Muscle layer of duodenum (tissue), 2 donors: ENCODE measurements at regions not wholly inside any gene's neighbourhood (a gene's known extent, or its start where the extent isn't known, plus 50 kb on each side); places are given as distances from the start of the nearest gene placed in this dataset.
"Not testable (repeated sequence)": the region's sequence is repeated elsewhere in the genome, so short reads cannot be mapped to it uniquely, and the experiment has no call there.

Experiments used
- H3K27ac ChIP-seq: one replicate; pipeline ENCODE4 v1.7.0; 2013; ENCODE audit warnings: mild to moderate bottlenecking, low read length
- H3K27me3 ChIP-seq: one replicate; pipeline ENCODE4 v1.7.0; 2013; ENCODE audit warnings: low read depth, mild to moderate bottlenecking, control low read depth, low read length
- H3K36me3 ChIP-seq, 2 donors: one replicate each; pipeline ENCODE4 v1.7.0; 2013; ENCODE audit warnings: low read length in 2 of 2, control low read depth in 1 of 2, mild to moderate bottlenecking in 1 of 2; ENCODE audit not compliant: insufficient read depth in 2 of 2, control insufficient read depth in 1 of 2
- H3K4me1 ChIP-seq, 2 donors: one replicate each; pipeline ENCODE4 v1.7.0; 2013; ENCODE audit warnings: low read length in 2 of 2, mild to moderate bottlenecking in 2 of 2, control low read depth in 1 of 2, moderate library complexity in 1 of 2; ENCODE audit not compliant: insufficient read depth in 2 of 2, control insufficient read depth in 1 of 2
- H3K4me3 ChIP-seq, 2 donors: one replicate each; pipeline ENCODE4 v1.7.0; 2013; ENCODE audit warnings: low read length in 2 of 2, low read depth in 1 of 2, mild to moderate bottlenecking in 1 of 2
- H3K9me3 ChIP-seq, 2 donors: one replicate each; pipeline ENCODE4 v1.7.0; 2013; ENCODE audit warnings: low read length in 2 of 2, control low read depth in 1 of 2, mild to moderate bottlenecking in 1 of 2; ENCODE audit not compliant: control insufficient read depth in 1 of 2
- donor health status: healthy.

- not testable (repeated sequence) for H3K4me1 ChIP-seq, H3K4me3 ChIP-seq, H3K9me3 ChIP-seq
These were observed 655.0 kb upstream of the SGCD start for GRCh38 chr5:155672001-155672400.

GRCh38 chr5:155676967-155677366 lies 650.0 kb upstream of the SGCD start:
- Histone ChIP-seq H3K4me3 (no peak overlapping the region), H3K9me3 (peaks cover 0 to 14% of the 10 kb centered on the region in 2 donors), H3K27me3 (no peaks in the 10 kb centered on the region), H3K27ac (no peak overlapping the region), H3K36me3 (no peaks in the 10 kb centered on the region), H3K4me1 (no peaks in the 10 kb centered on the region)

More at GRCh38 chr5:155672001-155672400, 655.0 kb upstream of the SGCD start:
- H3K27me3 ChIP-seq, H3K36me3 ChIP-seq, H3K27ac ChIP-seq: not testable (repeated sequence)

- no peaks in the 10 kb centered on the region for H3K36me3 ChIP-seq
- H3K27ac ChIP-seq: no peak overlapping the region
- no peak overlapping the region for H3K4me3 ChIP-seq
- no peaks in the 10 kb centered on the region for H3K4me1 ChIP-seq
- no peaks in the 10 kb centered on the region for H3K27me3 ChIP-seq
- peaks cover 0 to 14% of the 10 kb centered on the region in 2 donors for H3K9me3 ChIP-seq
These were observed 648.6 kb upstream of the SGCD start for GRCh38 chr5:155678371-155678770.

- no peaks in the 10 kb centered on the region for H3K4me1 ChIP-seq
- no peak overlapping the region for H3K4me3 ChIP-seq
- H3K36me3 ChIP-seq: no peaks in the 10 kb centered on the region
- peaks cover 0 to 11% of the 10 kb centered on the region in 2 donors for H3K9me3 ChIP-seq
- no peak overlapping the region for H3K27ac ChIP-seq
- no peaks in the 10 kb centered on the region for H3K27me3 ChIP-seq
These were observed 647.4 kb upstream of the SGCD start for GRCh38 chr5:155679530-155679929.

GRCh38 chr5:155684417-155684816 lies 642.5 kb upstream of the SGCD start:
- no peak overlapping the region for H3K4me3 ChIP-seq
- H3K9me3 ChIP-seq: no peaks in the 10 kb centered on the region
- H3K27me3 ChIP-seq: no peaks in the 10 kb centered on the region
- H3K27ac ChIP-seq: no peak overlapping the region
- H3K36me3 ChIP-seq: no peaks in the 10 kb centered on the region
- no peaks in the 10 kb centered on the region for H3K4me1 ChIP-seq

GRCh38 chr5:155686131-155686530 lies 640.8 kb upstream of the SGCD start:
- Histone ChIP-seq H3K27ac (no peak overlapping the region), H3K4me1 (no peaks in the 10 kb centered on the region), H3K9me3 (no peaks in the 10 kb centered on the region), H3K36me3 (no peaks in the 10 kb centered on the region), H3K27me3 (no peaks in the 10 kb centered on the region), H3K4me3 (no peak overlapping the region)

- H3K4me1 ChIP-seq: no peaks in the 10 kb centered on the region
- no peak overlapping the region for H3K4me3 ChIP-seq
These were observed 637.6 kb upstream of the SGCD start for GRCh38 chr5:155689406-155689805.

GRCh38 chr5:155696362-155696761 lies 630.6 kb upstream of the SGCD start:
- Histone ChIP-seq H3K4me1 (no peaks in the 10 kb centered on the region), H3K9me3 (no peaks in the 10 kb centered on the region), H3K36me3 (no peaks in the 10 kb centered on the region), H3K4me3 (no peak overlapping the region), H3K27ac (no peak overlapping the region), H3K27me3 (no peaks in the 10 kb centered on the region)

More at GRCh38 chr5:155689406-155689805, 637.6 kb upstream of the SGCD start:
- no peak overlapping the region for H3K27ac ChIP-seq
- H3K36me3 ChIP-seq: no peaks in the 10 kb centered on the region
- H3K27me3 ChIP-seq: no peaks in the 10 kb centered on the region
- no peaks in the 10 kb centered on the region for H3K9me3 ChIP-seq

GRCh38 chr5:155697236-155697635 lies 629.7 kb upstream of the SGCD start:
- no peak overlapping the region for H3K27ac ChIP-seq
- no peaks in the 10 kb centered on the region for H3K4me1 ChIP-seq
- H3K9me3 ChIP-seq: no peaks in the 10 kb centered on the region
- no peak overlapping the region for H3K4me3 ChIP-seq
- no peaks in the 10 kb centered on the region for H3K36me3 ChIP-seq
- H3K27me3 ChIP-seq: no peaks in the 10 kb centered on the region

- Histone ChIP-seq H3K36me3 (no peaks in the 10 kb centered on the region), H3K27ac (no peak overlapping the region), H3K27me3 (no peaks in the 10 kb centered on the region), H3K9me3 (no peaks in the 10 kb centered on the region), H3K4me1 (no peaks in the 10 kb centered on the region), H3K4me3 (no peak overlapping the region)
These were observed 627.6 kb upstream of the SGCD start for GRCh38 chr5:155699385-155699784.

- no peaks in the 10 kb centered on the region for H3K4me1 ChIP-seq
- H3K36me3 ChIP-seq: no peaks in the 10 kb centered on the region
- H3K27me3 ChIP-seq: no peaks in the 10 kb centered on the region
- H3K27ac ChIP-seq: no peak overlapping the region
- no peak overlapping the region for H3K4me3 ChIP-seq
- no peaks in the 10 kb centered on the region for H3K9me3 ChIP-seq
These were observed 626.6 kb upstream of the SGCD start for GRCh38 chr5:155700333-155700732.

- no peak overlapping the region for H3K27ac ChIP-seq
- H3K36me3 ChIP-seq: no peaks in the 10 kb centered on the region
- H3K4me3 ChIP-seq: no peak overlapping the region
- H3K27me3 ChIP-seq: no peaks in the 10 kb centered on the region
- H3K9me3 ChIP-seq: no peaks in the 10 kb centered on the region
- H3K4me1 ChIP-seq: no peaks in the 10 kb centered on the region
These were observed 615.1 kb upstream of the SGCD start for GRCh38 chr5:155711882-155712281.
